CD14-positive monocyte (primary cell): ENCODE measurements at regions not wholly inside any gene's neighbourhood (a gene's known extent, or its start where the extent isn't known, plus 50 kb on each side); places are given as distances from the start of the nearest gene placed in this dataset.

Experiments
- DNase-seq, 3 donors: peaks; one replicate each; pipeline ENCODE4 v3.0.0-alpha.2; 2011 to 2022
- H2AFZ ChIP-seq: 2 replicates; pipeline ENCODE4 v1.6.0; 2012; ENCODE audit warnings: mild to moderate bottlenecking, low read depth, low read length, inconsistent platforms; ENCODE audit not compliant: insufficient read depth, poor library complexity, severe bottlenecking
- H3K27ac ChIP-seq, 2 donors: 1 replicate in 1 of 2; 2 replicates in 1 of 2; pipeline ENCODE4 v1.5.1; 2012 to 2013; ENCODE audit warnings: low read length in 2 of 2, control low read depth in 1 of 2, inconsistent platforms in 1 of 2, low read depth in 1 of 2, mild to moderate bottlenecking in 1 of 2
- H3K27me3 ChIP-seq, 2 donors: one replicate each; pipeline versions ENCODE4 v1.6.0 to v1.6.1; 2011 to 2013; ENCODE audit warnings: low read length in 2 of 2; ENCODE audit not compliant: control insufficient read depth in 2 of 2, insufficient read depth in 2 of 2
- H3K36me3 ChIP-seq, 2 donors: replicated peaks in 1 of 2; 1 replicate in 1 of 2; 2 replicates in 1 of 2; pipeline versions ENCODE4 v1.5.1 to v1.6.1; 2012 to 2013; ENCODE audit warnings: low read length in 2 of 2, control low read depth in 1 of 2, inconsistent platforms in 1 of 2, mild to moderate bottlenecking in 1 of 2; ENCODE audit not compliant: insufficient read depth in 2 of 2, control insufficient read depth in 1 of 2
- H3K4me1 ChIP-seq, 2 donors: 1 replicate in 1 of 2; 2 replicates in 1 of 2; pipeline versions ENCODE4 v1.5.1 to v1.6.1; 2012 to 2013; ENCODE audit warnings: low read length in 2 of 2, control low read depth in 1 of 2, inconsistent platforms in 1 of 2, mild to moderate bottlenecking in 1 of 2, moderate library complexity in 1 of 2; ENCODE audit not compliant: insufficient read depth in 2 of 2, control insufficient read depth in 1 of 2
- H3K4me2 ChIP-seq: replicated peaks from 2 replicates; pipeline ENCODE3; 2012; ENCODE audit warnings: low read length, moderate library complexity, mild to moderate bottlenecking; ENCODE audit not compliant: poor library complexity, severe bottlenecking; ENCODE audit errors: extremely low read depth
- H3K4me3 ChIP-seq, 3 experiments: fragments of 200-600 bp in 1 of 3; sonication (generic) in 1 of 3; replicated peaks in 1 of 3; 1 replicate in 2 of 3; 2 replicates in 1 of 3; pipeline ENCODE4 v1.5.1; 2011 to 2013; ENCODE audit warnings: low read length in 3 of 3, mild to moderate bottlenecking in 3 of 3, control low read depth in 2 of 3, low read depth in 2 of 3, inconsistent platforms in 1 of 3, moderate library complexity in 1 of 3
- H3K79me2 ChIP-seq: 2 replicates; pipeline ENCODE4 v1.6.0; 2012; ENCODE audit warnings: mild to moderate bottlenecking, control low read depth, inconsistent platforms, low read length, moderate library complexity; ENCODE audit not compliant: insufficient read depth
- H3K9ac ChIP-seq: 2 replicates; pipeline ENCODE4 v1.6.0; 2017; ENCODE audit warnings: low read length, mild to moderate bottlenecking; ENCODE audit not compliant: insufficient read depth, poor library complexity, severe bottlenecking
- H3K9me3 ChIP-seq, 2 donors: replicated peaks in 1 of 2; 1 replicate in 1 of 2; 2 replicates in 1 of 2; pipeline versions ENCODE4 v1.5.1 to v1.6.1; 2012 to 2013; ENCODE audit warnings: low read length in 2 of 2, control low read depth in 1 of 2; ENCODE audit not compliant: control insufficient read depth in 1 of 2, insufficient read depth in 1 of 2
- H4K20me1 ChIP-seq: 2 replicates; pipeline ENCODE4 v1.6.0; 2012; ENCODE audit warnings: mild to moderate bottlenecking, low read length, control low read depth, moderate library complexity; ENCODE audit not compliant: insufficient read depth
- H3K27ac Mint-ChIP-seq, 7 donors: one replicate each; pipeline ENCODE4 v1.8.0; 2020; ENCODE audit warnings: mild to moderate bottlenecking in 7 of 7, mixed read lengths in 7 of 7, moderate library complexity in 6 of 7, inconsistent platforms in 2 of 7
- H3K27me3 Mint-ChIP-seq, 3 donors: one replicate each; pipeline ENCODE4 v1.8.0; 2021 to 2022; ENCODE audit warnings: low read depth in 3 of 3, mild to moderate bottlenecking in 3 of 3, mixed read lengths in 3 of 3, moderate library complexity in 3 of 3, inconsistent platforms in 1 of 3
- H3K36me3 Mint-ChIP-seq, 2 donors: one replicate each; pipeline ENCODE4 v1.8.0; 2020; ENCODE audit warnings: mixed read lengths in 2 of 2, inconsistent platforms in 1 of 2, mild to moderate bottlenecking in 1 of 2
- H3K4me1 Mint-ChIP-seq: one replicate; pipeline ENCODE4 v1.8.0; 2020; ENCODE audit warnings: mild to moderate bottlenecking, mixed read lengths
- H3K4me3 Mint-ChIP-seq, 2 donors: one replicate each; pipeline ENCODE4 v1.8.0; 2020; ENCODE audit warnings: mild to moderate bottlenecking in 2 of 2, mixed read lengths in 2 of 2, moderate library complexity in 1 of 2
- H3K9me3 Mint-ChIP-seq, 7 donors: one replicate each; pipeline ENCODE4 v1.8.0; 2020 to 2022; ENCODE audit warnings: mixed read lengths in 7 of 7, mild to moderate bottlenecking in 6 of 7, moderate library complexity in 6 of 7, inconsistent platforms in 2 of 7
- WGBS: methylation state at CpG from one replicate; pipeline ENCODE4 v1.1.5; 2013; ENCODE audit warnings: missing lambda C conversion rate; ENCODE audit not compliant: insufficient coverage; 5-methylcytosine and 5-hydroxymethylcytosine counted together
- intact Hi-C, 2 donors: fragments of 100-400 bp; cut with micrococcal nuclease; formaldehyde crosslinking; loops; one replicate each; pipeline versions ENCODE4 v1.15.0 to v1.15.1; 2023
- TF ChIP-seq, protein P1 (sequence below): fragments of 200-600 bp; IDR thresholded peaks from one replicate; pipeline ENCODE4 v1.8.0; 2022; ENCODE audit warnings: antibody characterized with exemption, mild to moderate bottlenecking

DNA sequence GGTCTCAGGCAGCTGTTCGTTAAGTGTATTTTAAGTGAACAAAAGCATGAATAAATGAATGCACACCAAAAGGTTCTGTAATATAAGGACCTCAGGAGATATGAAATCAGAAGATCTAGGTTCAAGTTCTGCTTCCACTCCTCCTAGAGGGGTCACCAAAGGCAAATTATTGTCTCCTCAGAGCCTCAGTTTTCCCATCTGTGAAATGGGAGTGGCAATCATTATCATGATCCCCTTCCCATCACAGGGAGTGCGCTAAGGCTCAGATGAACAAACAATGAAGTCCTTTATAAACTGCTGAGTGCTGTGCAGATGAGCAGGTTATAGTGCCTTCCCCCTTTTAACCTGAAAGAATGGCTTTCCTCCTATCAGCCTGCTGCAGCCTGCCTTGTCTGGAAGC, 248.3 kb upstream of the C16orf82 start:
- no peaks in the 10 kb centered on the region for H3K36me3 ChIP-seq
- no peak overlapping the region for H3K4me2 ChIP-seq
- no peak overlapping the region for H3K27ac ChIP-seq
- Mint-ChIP-seq H3K4me1 (no peaks in the 10 kb centered on the region), H3K4me3 (no peak overlapping the region), H3K27ac (no peak overlapping the region), H3K36me3 (no peaks in the 10 kb centered on the region), H3K27me3 (peaks cover 1 to 4% (median 2%) of the 10 kb centered on the region in 3 donors), H3K9me3 (no peaks in the 10 kb centered on the region)
- H3K4me3 ChIP-seq: no peak overlapping the region
- no peak overlapping the region for H3K9ac ChIP-seq
- H2AFZ ChIP-seq: no peak overlapping the region
- no peak for DNase-seq
- no peaks in the 10 kb centered on the region for H3K27me3 ChIP-seq
- WGBS: no CpG with 5 or more reads among the region's 2 CpGs
- H4K20me1 ChIP-seq: no peaks in the 10 kb centered on the region
- no peaks in the 10 kb centered on the region for H3K4me1 ChIP-seq
- peaks cover 0 to 5% of the 10 kb centered on the region in 2 donors for H3K9me3 ChIP-seq
- intact Hi-C loops: no loop called here
- no peaks in the 10 kb centered on the region for H3K79me2 ChIP-seq
- TF ChIP-seq, protein P1, sequence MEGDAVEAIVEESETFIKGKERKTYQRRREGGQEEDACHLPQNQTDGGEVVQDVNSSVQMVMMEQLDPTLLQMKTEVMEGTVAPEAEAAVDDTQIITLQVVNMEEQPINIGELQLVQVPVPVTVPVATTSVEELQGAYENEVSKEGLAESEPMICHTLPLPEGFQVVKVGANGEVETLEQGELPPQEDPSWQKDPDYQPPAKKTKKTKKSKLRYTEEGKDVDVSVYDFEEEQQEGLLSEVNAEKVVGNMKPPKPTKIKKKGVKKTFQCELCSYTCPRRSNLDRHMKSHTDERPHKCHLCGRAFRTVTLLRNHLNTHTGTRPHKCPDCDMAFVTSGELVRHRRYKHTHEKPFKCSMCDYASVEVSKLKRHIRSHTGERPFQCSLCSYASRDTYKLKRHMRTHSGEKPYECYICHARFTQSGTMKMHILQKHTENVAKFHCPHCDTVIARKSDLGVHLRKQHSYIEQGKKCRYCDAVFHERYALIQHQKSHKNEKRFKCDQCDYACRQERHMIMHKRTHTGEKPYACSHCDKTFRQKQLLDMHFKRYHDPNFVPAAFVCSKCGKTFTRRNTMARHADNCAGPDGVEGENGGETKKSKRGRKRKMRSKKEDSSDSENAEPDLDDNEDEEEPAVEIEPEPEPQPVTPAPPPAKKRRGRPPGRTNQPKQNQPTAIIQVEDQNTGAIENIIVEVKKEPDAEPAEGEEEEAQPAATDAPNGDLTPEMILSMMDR: no peak

DNA sequence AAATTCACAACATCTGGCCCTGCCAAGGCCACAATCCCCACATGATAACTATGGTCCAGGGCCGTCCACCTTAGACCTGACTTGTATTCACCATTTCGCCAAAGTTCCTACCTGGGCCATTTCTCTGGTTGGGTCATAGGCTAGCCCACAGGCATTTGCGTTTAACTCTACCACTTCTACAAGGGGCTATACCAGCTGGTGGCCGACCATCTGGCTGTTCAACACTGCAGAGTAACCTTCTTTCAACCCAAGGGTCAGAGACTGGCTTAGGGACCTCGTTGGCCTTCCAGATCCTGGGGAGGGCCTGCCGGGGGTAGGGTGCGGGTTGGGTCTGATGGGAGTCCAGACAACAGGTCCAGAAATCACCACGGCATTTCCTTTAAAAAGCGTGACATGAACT, 242.3 kb upstream of the C16orf82 start:
- H3K27ac Mint-ChIP-seq: no peak overlapping the region
- Histone ChIP-seq H3K4me3 (no peak overlapping the region), H3K36me3 (no peaks in the 10 kb centered on the region), H3K9me3 (no peaks in the 10 kb centered on the region), H3K27ac (no peak overlapping the region), H3K27me3 (no peaks in the 10 kb centered on the region), H3K9ac (no peak overlapping the region), H2AFZ (no peak overlapping the region), H3K4me1 (no peaks in the 10 kb centered on the region), H3K79me2 (no peaks in the 10 kb centered on the region), H4K20me1 (no peaks in the 10 kb centered on the region), H3K4me2 (no peak overlapping the region)
- DNase-seq: no peak
- H3K9me3 Mint-ChIP-seq: no peaks in the 10 kb centered on the region
- 90% methylated on average over 6 of the region's 9 CpGs for WGBS
- no peaks in the 10 kb centered on the region for H3K36me3 Mint-ChIP-seq
- H3K4me3 Mint-ChIP-seq: no peak overlapping the region
- TF ChIP-seq, protein P1: no peak
- H3K4me1 Mint-ChIP-seq: no peaks in the 10 kb centered on the region
- intact Hi-C loops: no loop called here
- H3K27me3 Mint-ChIP-seq: peaks cover 0 to 7% (median 2%) of the 10 kb centered on the region in 3 donors
